ENCODE measurements at regions not wholly inside any gene's neighbourhood (a gene's known extent, or its start where the extent isn't known, plus 50 kb on each side); places are given as distances from the start of the nearest gene placed in this dataset.

DNA sequence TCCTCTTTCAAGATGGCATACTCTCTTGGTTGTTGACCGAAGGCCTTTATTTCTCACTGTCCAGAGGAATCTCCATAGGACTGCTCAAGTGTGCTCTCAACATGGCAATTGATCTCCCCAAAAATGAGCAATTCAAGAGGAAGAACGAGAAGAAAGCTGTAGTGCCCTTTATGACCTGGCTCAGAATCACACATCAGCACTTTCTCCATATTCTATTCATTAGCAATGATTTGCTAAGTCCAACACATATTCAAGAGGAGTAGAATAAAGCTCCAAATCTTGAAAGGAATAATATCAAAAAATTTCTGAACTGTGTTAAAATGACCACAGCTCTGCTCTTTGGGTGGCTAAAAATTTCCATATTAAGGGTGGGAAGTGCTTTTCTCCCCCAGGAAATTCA, 151.6 kb upstream of the SYNPR start:
- no peak overlapping the region for H3K4me2 ChIP-seq (replicated peaks; ENCODE audit: extremely low read depth, low read length, poor library complexity, severe bottlenecking)
- no peaks in the 10 kb centered on the region for H3K36me3 ChIP-seq (replicated peaks in 1 of 2; ENCODE audit: control insufficient read depth in 1 of 2, insufficient read depth in 2 of 2, low read length in 2 of 2)
- intact Hi-C loops (cut with micrococcal nuclease) = no loop called here
- H3K27ac Mint-ChIP-seq = no peak overlapping the region
- H2AFZ ChIP-seq (ENCODE audit: insufficient read depth, low read depth, low read length, poor library complexity, severe bottlenecking) = no peak overlapping the region
- H3K27me3 ChIP-seq (ENCODE audit: control insufficient read depth in 2 of 2, insufficient read depth in 2 of 2, low read length in 2 of 2) = no peaks in the 10 kb centered on the region
- H3K9me3 Mint-ChIP-seq = peaks cover 0 to 11% (median 2%) of the 10 kb centered on the region in 7 donors
- no peaks in the 10 kb centered on the region for H3K27me3 Mint-ChIP-seq (ENCODE audit: low read depth in 3 of 3)
- H3K4me3 ChIP-seq (replicated peaks in 1 of 3; ENCODE audit: low read depth in 2 of 3, low read length in 3 of 3) = no peak overlapping the region
- no peaks in the 10 kb centered on the region for H3K9me3 ChIP-seq (replicated peaks in 1 of 2; ENCODE audit: control insufficient read depth in 1 of 2, insufficient read depth in 1 of 2, low read length in 2 of 2)
- no peaks in the 10 kb centered on the region for H3K79me2 ChIP-seq (ENCODE audit: insufficient read depth, low read length)
- H4K20me1 ChIP-seq (ENCODE audit: insufficient read depth, low read length) = no peaks in the 10 kb centered on the region
- no peaks in the 10 kb centered on the region for H3K36me3 Mint-ChIP-seq
- no peak for TF ChIP-seq CTCF (IDR thresholded peaks at IDR 0.05)
- no peaks in the 10 kb centered on the region for H3K4me1 ChIP-seq (ENCODE audit: control insufficient read depth in 1 of 2, insufficient read depth in 2 of 2, low read length in 2 of 2)
- no peak overlapping the region for H3K4me3 Mint-ChIP-seq
- WGBS (ENCODE audit: insufficient coverage) = 92% methylated on average over 1 of the region's 2 CpGs
- DNase-seq = no peak
- H3K4me1 Mint-ChIP-seq = no peaks in the 10 kb centered on the region
- H3K9ac ChIP-seq (ENCODE audit: insufficient read depth, low read length, poor library complexity, severe bottlenecking) = no peak overlapping the region
- H3K27ac ChIP-seq (ENCODE audit: low read depth in 1 of 2, low read length in 2 of 2) = no peak overlapping the region

DNA sequence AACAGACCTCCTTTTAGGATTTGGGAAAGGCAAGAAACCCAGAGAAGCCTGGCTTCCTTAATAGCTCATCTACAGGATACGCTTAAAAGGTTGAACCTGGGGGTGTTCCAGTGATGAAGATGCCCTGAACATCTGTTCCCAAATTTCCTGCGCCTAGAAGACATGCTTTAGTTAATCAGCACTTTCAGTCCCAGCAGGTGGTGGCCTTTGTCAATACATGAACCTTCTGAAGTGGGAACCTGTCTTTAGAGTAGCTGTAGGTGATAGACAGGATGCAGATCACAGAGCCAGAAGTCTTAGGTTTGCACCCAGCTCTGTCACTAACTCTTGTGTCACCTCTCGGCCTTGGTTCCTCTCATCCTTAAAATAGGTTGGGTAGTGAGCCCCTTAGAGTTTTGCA, 149.7 kb upstream of the SYNPR start:
- Histone ChIP-seq H3K79me2 (ENCODE audit: insufficient read depth, low read length) (no peaks in the 10 kb centered on the region), H3K9ac (ENCODE audit: insufficient read depth, low read length, poor library complexity, severe bottlenecking) (no peak overlapping the region), H3K27me3 (ENCODE audit: control insufficient read depth in 2 of 2, insufficient read depth in 2 of 2, low read length in 2 of 2) (no peaks in the 10 kb centered on the region), H3K9me3 (replicated peaks in 1 of 2; ENCODE audit: control insufficient read depth in 1 of 2, insufficient read depth in 1 of 2, low read length in 2 of 2) (no peaks in the 10 kb centered on the region), H3K4me3 (replicated peaks in 1 of 3; ENCODE audit: low read depth in 2 of 3, low read length in 3 of 3) (no peak overlapping the region), H3K4me1 (ENCODE audit: control insufficient read depth in 1 of 2, insufficient read depth in 2 of 2, low read length in 2 of 2) (no peaks in the 10 kb centered on the region), H2AFZ (ENCODE audit: insufficient read depth, low read depth, low read length, poor library complexity, severe bottlenecking) (no peak overlapping the region), H3K27ac (ENCODE audit: low read depth in 1 of 2, low read length in 2 of 2) (no peak overlapping the region), H3K4me2 (replicated peaks; ENCODE audit: extremely low read depth, low read length, poor library complexity, severe bottlenecking) (no peak overlapping the region), H4K20me1 (ENCODE audit: insufficient read depth, low read length) (no peaks in the 10 kb centered on the region), H3K36me3 (replicated peaks in 1 of 2; ENCODE audit: control insufficient read depth in 1 of 2, insufficient read depth in 2 of 2, low read length in 2 of 2) (no peaks in the 10 kb centered on the region)
- 94% methylated on average over 2 of the region's 3 CpGs for WGBS (ENCODE audit: insufficient coverage)
- intact Hi-C loops (cut with micrococcal nuclease) = no loop called here
- DNase-seq = no peak
- H3K4me1 Mint-ChIP-seq = no peaks in the 10 kb centered on the region
- H3K27ac Mint-ChIP-seq = no peak overlapping the region
- H3K27me3 Mint-ChIP-seq (ENCODE audit: low read depth in 3 of 3) = no peaks in the 10 kb centered on the region
- H3K4me3 Mint-ChIP-seq = no peak overlapping the region
- peaks cover 0 to 11% (median 3%) of the 10 kb centered on the region in 7 donors for H3K9me3 Mint-ChIP-seq
- no peaks in the 10 kb centered on the region for H3K36me3 Mint-ChIP-seq
- TF ChIP-seq CTCF (IDR thresholded peaks at IDR 0.05) = no peak

All from CD14-positive monocyte (primary cell).